MCF 10A (cell line): ENCODE measurements at regions not wholly inside any gene's neighbourhood (a gene's known extent, or its start where the extent isn't known, plus 50 kb on each side); places are given as distances from the start of the nearest gene placed in this dataset.

Experiments used
- BruUV-seq: library from RNA; stranded (reverse); fragments of 400-500 nt; replicated peaks from 2 replicates; lab custom pipeline; 2021; lab: Mats Ljungman, UMichigan
- CTCF ChIA-PET: fragments of 300-600 bp; sonication (Branson Sonifier 250); formaldehyde crosslinking; extraction: SDS; loops from one replicate; lab custom pipeline; 2021; ENCODE audit warnings: antibody characterized with exemption, inconsistent platforms; lab: Yijun Ruan, JAX
- POLR2A ChIA-PET: fragments of 300-600, 350-650 bp; sonication (Branson Sonifier 250); formaldehyde crosslinking; extraction: SDS; loops from one replicate; lab custom pipeline; 2020; ENCODE audit warnings: antibody characterized with exemption, inconsistent platforms; lab: Yijun Ruan, JAX
- DNase-seq: peaks from one replicate; pipeline ENCODE4 v3.0.0-alpha.2; 2018; ENCODE audit not compliant: unreplicated experiment
- H3K27ac Mint-ChIP-seq: one replicate; pipeline ENCODE4 v1.8.0; 2022; ENCODE audit warnings: mild to moderate bottlenecking, low read depth, mixed read lengths; ENCODE audit not compliant: unreplicated experiment
- H3K27me3 Mint-ChIP-seq: one replicate; pipeline ENCODE4 v1.8.0; 2022; ENCODE audit warnings: mixed read lengths; ENCODE audit not compliant: insufficient read depth, unreplicated experiment
- H3K36me3 Mint-ChIP-seq: one replicate; pipeline ENCODE4 v1.8.0; 2022; ENCODE audit warnings: mild to moderate bottlenecking, moderate library complexity, mixed read lengths; ENCODE audit not compliant: insufficient read depth, unreplicated experiment
- H3K4me1 Mint-ChIP-seq: one replicate; pipeline ENCODE4 v1.8.0; 2022; ENCODE audit warnings: mixed read lengths; ENCODE audit not compliant: insufficient read depth, unreplicated experiment
- H3K4me3 Mint-ChIP-seq: one replicate; pipeline ENCODE4 v1.8.0; 2022; ENCODE audit warnings: mild to moderate bottlenecking, moderate library complexity, mixed read lengths; ENCODE audit not compliant: unreplicated experiment
- H3K9me3 Mint-ChIP-seq: one replicate; pipeline ENCODE4 v1.8.0; 2022; ENCODE audit warnings: mixed read lengths; ENCODE audit not compliant: unreplicated experiment
- CTCF ChIP-seq: fragments of 200-600 bp; IDR thresholded peaks from one replicate; pipeline ENCODE4 v1.8.0; 2022; ENCODE audit warnings: antibody characterized with exemption, mild to moderate bottlenecking; ENCODE audit not compliant: unreplicated experiment
- intact Hi-C: fragments of 100-400 bp; cut with micrococcal nuclease; formaldehyde crosslinking; loops from 2 replicates; pipeline ENCODE4 v1.14.1; 2022

GRCh38 chr6:16961577-16961976 lies 140.3 kb upstream of the STMND1 start:
- Mint-ChIP-seq H3K27ac (no peak overlapping the region), H3K4me1 (peaks cover 5% of the 10 kb centered on the region), H3K4me3 (no peak overlapping the region), H3K27me3 (no peaks in the 10 kb centered on the region), H3K9me3 (no peaks in the 10 kb centered on the region), H3K36me3 (no peaks in the 10 kb centered on the region)
- TF ChIP-seq CTCF = no peak
- ChIA-PET CTCF (interaction anchor here (0.6 to 1.8 kb wide), 5 partner anchors 13 to 628 kb away, joined by 3 to 6 read pairs (median 3); no protein-coding TSS in a partner anchor), POLR2A (interaction anchor here (1.2 kb wide), 1 partner anchor 198 kb away, joined by 3 read pairs; no protein-coding TSS in a partner anchor)
- no peak for DNase-seq
- intact Hi-C loops = loop anchor here (10.0 kb wide), 1 partner anchor 123 kb away; no protein-coding TSS in a partner anchor
- BruUV-seq = no TSS peak

GRCh38 chr6:16959789-16960188 lies 142.1 kb upstream of the STMND1 start:
- CTCF ChIA-PET = no interaction called here
- no peaks in the 10 kb centered on the region for H3K9me3 Mint-ChIP-seq
- DNase-seq = no peak
- no peaks in the 10 kb centered on the region for H3K27me3 Mint-ChIP-seq
- POLR2A ChIA-PET = interaction anchor here (0.7 kb wide), 1 partner anchor 37 kb away, joined by 4 read pairs; no protein-coding TSS in a partner anchor
- no peak overlapping the region for H3K27ac Mint-ChIP-seq
- H3K4me1 Mint-ChIP-seq = peaks cover 1% of the 10 kb centered on the region
- no peak for TF ChIP-seq CTCF
- intact Hi-C loops = loop anchor here (10.0 kb wide), 1 partner anchor 125 kb away; no protein-coding TSS in a partner anchor
- H3K4me3 Mint-ChIP-seq = no peak overlapping the region
- no peaks in the 10 kb centered on the region for H3K36me3 Mint-ChIP-seq
- no TSS peak for BruUV-seq

- Mint-ChIP-seq H3K9me3 (no peaks in the 10 kb centered on the region), H3K4me3 (no peak overlapping the region), H3K27ac (no peak overlapping the region), H3K4me1 (no peaks in the 10 kb centered on the region), H3K36me3 (no peaks in the 10 kb centered on the region), H3K27me3 (no peaks in the 10 kb centered on the region)
- no peak for DNase-seq
- ChIA-PET CTCF (interaction anchor here (1.4 kb wide), 1 partner anchor 8 kb away, joined by 4 read pairs; no protein-coding TSS in a partner anchor), POLR2A (no interaction called here)
- intact Hi-C loops = no loop called here
- TF ChIP-seq CTCF = no peak
- BruUV-seq = no TSS peak
These were observed 145.5 kb upstream of the STMND1 start for GRCh38 chr6:16956361-16956760.

- H3K4me1 Mint-ChIP-seq = no peaks in the 10 kb centered on the region
- H3K9me3 Mint-ChIP-seq = no peaks in the 10 kb centered on the region
- no peaks in the 10 kb centered on the region for H3K27me3 Mint-ChIP-seq
- no peaks in the 10 kb centered on the region for H3K36me3 Mint-ChIP-seq
- H3K27ac Mint-ChIP-seq = no peak overlapping the region
- no peak for TF ChIP-seq CTCF
- no TSS peak for BruUV-seq
- DNase-seq = no peak
- CTCF ChIA-PET = interaction anchor here (0.7 to 1.4 kb wide), 2 partner anchors 9 to 11 kb away, joined by 3 to 4 read pairs; no protein-coding TSS in a partner anchor
- intact Hi-C loops = no loop called here
- POLR2A ChIA-PET = interaction anchor here (0.6 to 0.7 kb wide), 2 partner anchors 131 to 419 kb away, joined by 3 to 4 read pairs; no protein-coding TSS in a partner anchor
- no peak overlapping the region for H3K4me3 Mint-ChIP-seq
These were observed 146.0 kb upstream of the STMND1 start for GRCh38 chr6:16955899-16956298.
